Neutrophil (primary cell): ENCODE measurements at regions not wholly inside any gene's neighbourhood (a gene's known extent, or its start where the extent isn't known, plus 50 kb on each side); places are given as distances from the start of the nearest gene placed in this dataset.

Source experiments
- H3K27ac ChIP-seq: fragments of 200-600 bp; sonication (generic); 2 replicates; pipeline ENCODE4 v1.5.1; 2016; ENCODE audit warnings: mild to moderate bottlenecking, moderate library complexity
- H3K27me3 ChIP-seq: fragments of 200-600 bp; sonication (generic); 2 replicates; pipeline ENCODE4 v1.6.0; 2016; ENCODE audit warnings: mild to moderate bottlenecking
- H3K36me3 ChIP-seq: fragments of 200-600 bp; sonication (generic); 2 replicates; pipeline ENCODE4 v1.5.1; 2017
- H3K4me1 ChIP-seq, 2 experiments: fragments of 200-600 bp in 1 of 2; sonication (generic) in 1 of 2; 1 replicate in 1 of 2; 2 replicates in 1 of 2; pipeline versions ENCODE4 v1.5.1 to v1.6.1; 2013 to 2016; ENCODE audit warnings: low read depth in 1 of 2, low read length in 1 of 2, mild to moderate bottlenecking in 1 of 2, moderate library complexity in 1 of 2; ENCODE audit not compliant: control insufficient read depth in 1 of 2, insufficient read depth in 1 of 2
- H3K4me3 ChIP-seq, 2 experiments: fragments of 200-600 bp in 1 of 2; sonication (generic) in 1 of 2; 1 replicate in 1 of 2; 2 replicates in 1 of 2; pipeline ENCODE4 v1.5.1; 2013 to 2016; ENCODE audit warnings: low read depth in 1 of 2, low read length in 1 of 2, mild to moderate bottlenecking in 1 of 2, moderate library complexity in 1 of 2
- H3K9me3 ChIP-seq: fragments of 200-600 bp; sonication (generic); 2 replicates; pipeline ENCODE4 v1.5.1; 2016
- TF ChIP-seq, protein P1 (sequence below): fragments of 200-600 bp; sonication (generic); IDR thresholded peaks from 2 replicates; pipeline ENCODE4 v1.5.1; 2016; ENCODE audit warnings: antibody characterized with exemption

DNA sequence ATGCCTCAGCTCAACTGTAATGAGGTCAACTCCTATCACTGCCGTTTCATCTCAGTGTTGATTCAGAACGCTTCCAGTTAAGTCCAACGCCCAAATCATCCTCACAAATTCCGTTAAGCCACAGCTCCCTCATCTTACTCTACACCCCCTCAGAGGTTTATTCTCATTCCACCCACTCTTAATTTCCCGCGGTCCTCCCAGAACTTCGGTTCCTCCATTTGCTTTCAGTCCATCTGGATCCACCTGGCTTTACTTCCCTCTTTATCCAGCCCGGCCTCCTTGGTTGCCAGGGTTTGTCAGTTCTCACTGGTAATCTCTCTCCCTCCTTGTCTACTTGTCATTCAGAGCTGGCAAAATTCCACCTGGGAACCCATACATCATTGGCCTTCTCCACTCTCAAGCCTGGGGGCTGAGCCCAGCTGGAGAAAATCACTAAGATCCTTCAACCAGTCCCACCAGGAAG is 51.3 kb upstream of the RUNX1 start:
- Histone ChIP-seq H3K27me3 (no peaks in the 10 kb centered on the region), H3K27ac (no peak overlapping the region), H3K36me3 (no peaks in the 10 kb centered on the region), H3K4me1 (peaks cover 19 to 21% of the 10 kb centered on the region in 2 experiments), H3K9me3 (no peaks in the 10 kb centered on the region), H3K4me3 (no peak overlapping the region)
- TF ChIP-seq, protein P1, sequence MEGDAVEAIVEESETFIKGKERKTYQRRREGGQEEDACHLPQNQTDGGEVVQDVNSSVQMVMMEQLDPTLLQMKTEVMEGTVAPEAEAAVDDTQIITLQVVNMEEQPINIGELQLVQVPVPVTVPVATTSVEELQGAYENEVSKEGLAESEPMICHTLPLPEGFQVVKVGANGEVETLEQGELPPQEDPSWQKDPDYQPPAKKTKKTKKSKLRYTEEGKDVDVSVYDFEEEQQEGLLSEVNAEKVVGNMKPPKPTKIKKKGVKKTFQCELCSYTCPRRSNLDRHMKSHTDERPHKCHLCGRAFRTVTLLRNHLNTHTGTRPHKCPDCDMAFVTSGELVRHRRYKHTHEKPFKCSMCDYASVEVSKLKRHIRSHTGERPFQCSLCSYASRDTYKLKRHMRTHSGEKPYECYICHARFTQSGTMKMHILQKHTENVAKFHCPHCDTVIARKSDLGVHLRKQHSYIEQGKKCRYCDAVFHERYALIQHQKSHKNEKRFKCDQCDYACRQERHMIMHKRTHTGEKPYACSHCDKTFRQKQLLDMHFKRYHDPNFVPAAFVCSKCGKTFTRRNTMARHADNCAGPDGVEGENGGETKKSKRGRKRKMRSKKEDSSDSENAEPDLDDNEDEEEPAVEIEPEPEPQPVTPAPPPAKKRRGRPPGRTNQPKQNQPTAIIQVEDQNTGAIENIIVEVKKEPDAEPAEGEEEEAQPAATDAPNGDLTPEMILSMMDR, result no peak

DNA sequence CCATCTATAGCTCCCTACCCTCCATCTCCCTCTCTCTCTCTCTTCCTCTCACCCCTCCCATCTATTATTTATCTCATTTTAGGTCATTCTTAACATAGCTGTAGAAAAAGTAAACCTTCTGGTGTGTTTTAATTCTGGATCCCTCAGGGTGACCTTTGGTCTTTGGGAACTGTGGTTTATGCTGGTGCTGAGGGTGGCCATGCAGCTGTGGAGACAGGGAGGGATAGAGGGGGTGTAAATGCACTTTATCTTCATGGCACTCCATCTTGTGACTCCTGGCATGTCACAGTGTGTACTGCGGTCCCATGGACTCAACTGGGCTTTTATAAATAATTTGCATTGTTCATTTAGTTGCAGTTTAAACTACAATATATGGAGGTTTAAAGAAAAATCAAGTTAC is 50.2 kb upstream of the RUNX1 start:
- Histone ChIP-seq H3K4me1 (peaks cover 19 to 21% of the 10 kb centered on the region in 2 experiments), H3K9me3 (no peaks in the 10 kb centered on the region), H3K27ac (no peak overlapping the region), H3K4me3 (no peak overlapping the region), H3K36me3 (no peaks in the 10 kb centered on the region), H3K27me3 (no peaks in the 10 kb centered on the region)
- TF ChIP-seq, protein P1, result no peak
